ENCODE measurements at regions not wholly inside any gene's neighbourhood (a gene's known extent, or its start where the extent isn't known, plus 50 kb on each side); places are given as distances from the start of the nearest gene placed in this dataset. TPM values are rescaled to one million over a fixed set of nuclear protein-coding genes. Genes with fewer than 3 reads are reported as not detected.

Small RNA genes in the stretch of these regions (microRNA-seq; reads per million reads assigned to microRNA genes)
- gene MIR5701-1 (ENCODE audit: borderline number of aligned reads, borderline replicate concordance) = not detected
